Activated CD4-positive, alpha-beta T cell treated with anti-CD3 and anti-CD28 coated beads, Interleukin-2, amount 10 ng/mL, durations not matched to agents 24 days and 14 days (primary cell): ENCODE measurements at regions not wholly inside any gene's neighbourhood (a gene's known extent, or its start where the extent isn't known, plus 50 kb on each side); places are given as distances from the start of the nearest gene placed in this dataset.

Experiments
- DNase-seq: peaks from one replicate; pipeline ENCODE4 v3.0.0; 2022
- H3K27ac Mint-ChIP-seq: one replicate; pipeline ENCODE4 v1.8.0; 2022; ENCODE audit warnings: mild to moderate bottlenecking, mixed read lengths
- H3K27me3 Mint-ChIP-seq: one replicate; pipeline ENCODE4 v1.8.0; 2022; ENCODE audit warnings: mixed read lengths
- H3K36me3 Mint-ChIP-seq: one replicate; pipeline ENCODE4 v1.8.0; 2022; ENCODE audit warnings: low read depth, mild to moderate bottlenecking, mixed read lengths
- H3K4me1 Mint-ChIP-seq: one replicate; pipeline ENCODE4 v1.8.0; 2021; ENCODE audit warnings: mixed read lengths
- H3K4me3 Mint-ChIP-seq: one replicate; pipeline ENCODE4 v1.8.0; 2022; ENCODE audit warnings: mild to moderate bottlenecking, moderate library complexity, mixed read lengths
- H3K9me3 Mint-ChIP-seq: one replicate; pipeline ENCODE4 v1.8.0; 2021; ENCODE audit warnings: mixed read lengths
- intact Hi-C: fragments of 100-400 bp; cut with micrococcal nuclease; formaldehyde crosslinking; loops from one replicate; pipeline ENCODE4 v1.15.1; 2023

DNA sequence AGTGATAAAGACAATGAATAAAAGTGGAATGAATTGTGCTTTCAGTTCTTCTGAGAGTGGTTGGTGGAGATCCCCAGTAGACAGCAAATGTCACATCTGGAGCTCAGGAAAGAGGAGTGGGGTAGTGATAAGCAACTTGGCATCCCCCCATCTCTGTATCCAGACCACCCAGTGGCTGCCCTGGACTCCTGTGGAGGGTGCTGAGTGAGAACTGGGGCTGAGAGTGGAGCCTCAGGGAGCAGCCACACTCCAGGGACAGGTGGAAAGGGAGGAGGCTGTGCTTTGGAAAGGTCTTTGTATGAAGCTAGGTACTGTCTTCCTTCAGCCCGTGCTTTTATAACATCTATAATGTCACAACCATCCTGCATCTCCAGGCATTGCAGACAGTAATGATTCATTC, 85.6 kb upstream of the RASGRF1 start:
- no peaks in the 10 kb centered on the region for H3K4me1 Mint-ChIP-seq
- H3K4me3 Mint-ChIP-seq = no peak overlapping the region
- no peak for DNase-seq
- no peak overlapping the region for H3K27ac Mint-ChIP-seq
- no peaks in the 10 kb centered on the region for H3K9me3 Mint-ChIP-seq
- intact Hi-C loops = no loop called here
- H3K27me3 Mint-ChIP-seq = peaks cover 10% of the 10 kb centered on the region
- H3K36me3 Mint-ChIP-seq = no peaks in the 10 kb centered on the region

GRCh38 chr15:79172801-79173460, 82.4 kb upstream of the RASGRF1 start:
- intact Hi-C loops = no loop called here
- Mint-ChIP-seq H3K4me1 (no peaks in the 10 kb centered on the region), H3K27me3 (peaks cover 15% of the 10 kb centered on the region), H3K9me3 (no peaks in the 10 kb centered on the region), H3K36me3 (no peaks in the 10 kb centered on the region), H3K4me3 (no peak overlapping the region), H3K27ac (no peak overlapping the region)
- no peak for DNase-seq

GRCh38 chr15:79172032-79172481, 81.5 kb upstream of the RASGRF1 start:
- intact Hi-C loops = no loop called here
- no peaks in the 10 kb centered on the region for H3K9me3 Mint-ChIP-seq
- DNase-seq = no peak
- peaks cover 18% of the 10 kb centered on the region for H3K27me3 Mint-ChIP-seq
- H3K36me3 Mint-ChIP-seq = no peaks in the 10 kb centered on the region
- H3K27ac Mint-ChIP-seq = no peak overlapping the region
- no peaks in the 10 kb centered on the region for H3K4me1 Mint-ChIP-seq
- no peak overlapping the region for H3K4me3 Mint-ChIP-seq

GRCh38 chr15:79171320-79172031, 80.9 kb upstream of the RASGRF1 start:
- H3K27ac Mint-ChIP-seq = no peak overlapping the region
- intact Hi-C loops = no loop called here
- H3K4me3 Mint-ChIP-seq = no peak overlapping the region
- no peaks in the 10 kb centered on the region for H3K4me1 Mint-ChIP-seq
- DNase-seq = no peak
- H3K36me3 Mint-ChIP-seq = no peaks in the 10 kb centered on the region
- no peaks in the 10 kb centered on the region for H3K9me3 Mint-ChIP-seq
- H3K27me3 Mint-ChIP-seq = peaks cover 15% of the 10 kb centered on the region

- no peaks in the 10 kb centered on the region for H3K9me3 Mint-ChIP-seq
- no peak overlapping the region for H3K27ac Mint-ChIP-seq
- no peaks in the 10 kb centered on the region for H3K36me3 Mint-ChIP-seq
- peaks cover 8% of the 10 kb centered on the region for H3K27me3 Mint-ChIP-seq
- H3K4me1 Mint-ChIP-seq = no peaks in the 10 kb centered on the region
- DNase-seq = no peak
- intact Hi-C loops = no loop called here
- H3K4me3 Mint-ChIP-seq = no peak overlapping the region
Measured at GRCh38 chr15:79170256-79170664, 79.7 kb upstream of the RASGRF1 start.

DNA sequence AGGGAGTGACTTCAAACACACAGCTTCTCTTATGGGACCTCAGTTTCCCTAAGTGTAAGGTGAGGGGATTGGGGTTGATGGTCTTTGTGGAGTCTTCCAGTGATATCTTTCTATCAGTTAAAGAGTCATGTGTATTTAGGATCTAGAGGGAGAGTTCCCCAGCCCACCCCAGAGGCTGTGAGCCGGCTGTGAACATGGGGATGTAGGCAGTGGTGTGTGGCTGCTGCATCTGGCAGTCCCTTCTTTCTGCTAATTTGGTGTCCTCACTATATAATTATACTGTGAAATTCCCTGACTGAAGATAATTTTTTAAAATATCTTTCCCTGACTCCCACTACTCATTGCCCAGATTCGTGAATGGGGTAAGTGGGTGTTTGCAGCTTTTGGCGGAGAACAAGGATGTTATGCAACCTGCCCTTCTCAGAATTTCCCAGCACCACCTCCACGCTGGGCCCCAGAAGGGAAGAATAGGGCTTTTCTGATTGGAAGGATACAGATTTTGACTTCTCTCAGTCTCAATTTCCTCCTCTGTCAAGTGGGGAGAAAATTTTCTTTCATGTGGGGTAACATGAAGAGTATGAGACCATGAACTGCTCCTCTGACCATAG, 79.0 kb upstream of the RASGRF1 start:
- Mint-ChIP-seq H3K9me3 (no peaks in the 10 kb centered on the region), H3K4me3 (no peak overlapping the region), H3K27ac (no peak overlapping the region), H3K27me3 (peaks cover 8% of the 10 kb centered on the region), H3K4me1 (no peaks in the 10 kb centered on the region), H3K36me3 (no peaks in the 10 kb centered on the region)
- DNase-seq = no peak
- intact Hi-C loops = no loop called here

DNA sequence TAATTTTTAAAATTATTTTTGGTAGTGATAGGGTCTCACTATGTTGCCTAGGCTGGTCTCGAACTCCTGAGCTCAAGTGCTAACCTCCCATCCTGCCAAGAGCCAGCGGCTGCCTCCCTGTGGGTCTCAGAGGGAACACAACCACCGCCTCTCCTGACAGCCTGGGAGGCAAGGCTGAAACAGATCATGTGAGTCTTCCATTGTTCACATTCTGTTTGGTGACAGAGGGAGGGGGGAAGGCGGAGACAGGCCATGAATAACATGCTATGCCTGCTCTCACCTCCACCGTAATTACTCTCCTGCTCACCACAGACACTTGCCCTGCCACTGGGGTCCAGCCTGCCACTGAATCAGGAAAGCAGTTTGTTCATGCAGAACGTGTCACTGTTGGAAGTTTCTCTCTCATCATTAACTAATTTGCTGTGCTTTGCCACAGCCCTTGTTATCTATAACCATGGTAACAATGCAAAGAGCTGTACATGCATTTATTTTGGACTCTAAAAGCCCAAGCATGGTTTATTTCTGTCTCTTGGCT, 78.4 kb upstream of the RASGRF1 start:
- Mint-ChIP-seq H3K4me3 (no peak overlapping the region), H3K36me3 (no peaks in the 10 kb centered on the region), H3K27me3 (peaks cover 8% of the 10 kb centered on the region), H3K4me1 (no peaks in the 10 kb centered on the region), H3K9me3 (no peaks in the 10 kb centered on the region), H3K27ac (no peak overlapping the region)
- no peak for DNase-seq
- intact Hi-C loops = no loop called here

GRCh38 chr15:79167776-79168175, 77.2 kb upstream of the RASGRF1 start:
- no peak overlapping the region for H3K27ac Mint-ChIP-seq
- DNase-seq = no peak
- peaks cover 8% of the 10 kb centered on the region for H3K27me3 Mint-ChIP-seq
- no peak overlapping the region for H3K4me3 Mint-ChIP-seq
- intact Hi-C loops = no loop called here
- H3K4me1 Mint-ChIP-seq = no peaks in the 10 kb centered on the region
- no peaks in the 10 kb centered on the region for H3K9me3 Mint-ChIP-seq
- H3K36me3 Mint-ChIP-seq = no peaks in the 10 kb centered on the region

GRCh38 chr15:79166311-79166955, 75.9 kb upstream of the RASGRF1 start:
- H3K27me3 Mint-ChIP-seq = peaks cover 10% of the 10 kb centered on the region
- H3K4me3 Mint-ChIP-seq = no peak overlapping the region
- intact Hi-C loops = no loop called here

GRCh38 chr15:79164465-79164864, 73.9 kb upstream of the RASGRF1 start:
- Mint-ChIP-seq H3K9me3 (no peaks in the 10 kb centered on the region), H3K4me3 (no peak overlapping the region), H3K36me3 (no peaks in the 10 kb centered on the region), H3K27me3 (peaks cover 8% of the 10 kb centered on the region), H3K4me1 (no peaks in the 10 kb centered on the region), H3K27ac (no peak overlapping the region)
- DNase-seq = no peak
- intact Hi-C loops = no loop called here

More at GRCh38 chr15:79166311-79166955, 75.9 kb upstream of the RASGRF1 start:
- Mint-ChIP-seq H3K4me1 (no peaks in the 10 kb centered on the region), H3K27ac (no peak overlapping the region), H3K36me3 (no peaks in the 10 kb centered on the region), H3K9me3 (no peaks in the 10 kb centered on the region)
- DNase-seq = no peak

GRCh38 chr15:79164043-79164442, 73.5 kb upstream of the RASGRF1 start:
- intact Hi-C loops = no loop called here
- DNase-seq = no peak
- Mint-ChIP-seq H3K27ac (no peak overlapping the region), H3K4me1 (no peaks in the 10 kb centered on the region), H3K9me3 (no peaks in the 10 kb centered on the region), H3K27me3 (peaks cover 8% of the 10 kb centered on the region), H3K4me3 (no peak overlapping the region), H3K36me3 (no peaks in the 10 kb centered on the region)

DNA sequence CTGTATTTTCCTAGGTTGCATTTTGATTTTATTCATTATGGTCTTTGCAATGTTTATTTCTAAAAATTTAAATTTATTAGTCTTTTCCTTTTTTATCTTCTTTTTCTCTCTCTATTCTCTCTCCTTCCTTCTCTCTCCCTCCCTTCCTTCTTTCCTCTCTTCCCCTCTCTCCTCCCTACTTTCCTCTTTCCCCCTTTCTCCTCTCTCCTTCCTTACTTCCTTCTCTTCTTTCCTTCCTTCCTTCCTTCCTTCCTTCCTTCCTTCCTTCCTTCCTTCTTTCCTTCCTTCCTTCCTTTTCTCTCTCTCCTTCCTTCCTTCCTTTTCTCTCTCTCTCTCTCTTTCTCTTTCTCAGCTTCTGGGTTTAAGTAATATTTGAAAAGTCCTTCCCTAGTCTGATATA, 72.8 kb upstream of the RASGRF1 start:
- Mint-ChIP-seq H3K36me3 (no peaks in the 10 kb centered on the region), H3K4me3 (no peak overlapping the region), H3K27ac (no peak overlapping the region), H3K9me3 (no peaks in the 10 kb centered on the region), H3K4me1 (no peaks in the 10 kb centered on the region), H3K27me3 (peaks cover 8% of the 10 kb centered on the region)
- DNase-seq = no peak
- intact Hi-C loops = no loop called here

- no peak overlapping the region for H3K27ac Mint-ChIP-seq
- H3K9me3 Mint-ChIP-seq = no peaks in the 10 kb centered on the region
- H3K4me1 Mint-ChIP-seq = no peaks in the 10 kb centered on the region
- intact Hi-C loops = no loop called here
- no peak for DNase-seq
- peaks cover 2% of the 10 kb centered on the region for H3K27me3 Mint-ChIP-seq
- H3K36me3 Mint-ChIP-seq = no peaks in the 10 kb centered on the region
- no peak overlapping the region for H3K4me3 Mint-ChIP-seq
Measured at GRCh38 chr15:79161837-79162508, 71.4 kb upstream of the RASGRF1 start.
